ENCODE measurements at regions not wholly inside any gene's neighbourhood (a gene's known extent, or its start where the extent isn't known, plus 50 kb on each side); places are given as distances from the start of the nearest gene placed in this dataset.

DNA sequence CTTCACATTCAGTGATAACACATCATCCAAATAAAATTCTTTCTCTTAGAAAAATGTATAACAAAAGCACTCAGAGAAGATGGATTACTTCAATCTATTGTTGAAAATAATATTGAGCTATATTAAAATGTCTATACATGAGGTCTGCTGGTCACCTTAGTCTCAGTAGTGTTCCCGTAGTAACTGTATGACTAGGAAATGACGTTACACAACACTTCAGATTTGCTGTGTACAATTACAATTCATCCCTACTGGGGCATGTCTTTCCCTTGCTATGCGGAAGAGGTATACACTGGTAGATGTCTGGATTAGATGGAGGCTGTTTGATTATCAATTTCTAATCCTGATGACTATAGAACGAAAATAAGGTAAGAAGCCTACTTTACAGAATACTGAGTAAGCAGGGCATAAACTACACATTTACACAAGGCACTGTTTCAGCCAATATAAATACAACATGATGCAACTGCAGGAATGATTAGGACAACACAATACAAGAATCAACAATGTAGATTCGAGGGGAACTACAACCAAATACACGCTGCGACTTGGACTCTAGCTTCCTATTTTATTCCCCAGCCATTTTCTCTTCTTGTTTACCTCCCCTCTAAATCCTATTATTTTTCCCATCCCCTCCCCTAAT, 982.5 kb upstream of the CDH8 start:
- no peak for DNase-seq

DNA sequence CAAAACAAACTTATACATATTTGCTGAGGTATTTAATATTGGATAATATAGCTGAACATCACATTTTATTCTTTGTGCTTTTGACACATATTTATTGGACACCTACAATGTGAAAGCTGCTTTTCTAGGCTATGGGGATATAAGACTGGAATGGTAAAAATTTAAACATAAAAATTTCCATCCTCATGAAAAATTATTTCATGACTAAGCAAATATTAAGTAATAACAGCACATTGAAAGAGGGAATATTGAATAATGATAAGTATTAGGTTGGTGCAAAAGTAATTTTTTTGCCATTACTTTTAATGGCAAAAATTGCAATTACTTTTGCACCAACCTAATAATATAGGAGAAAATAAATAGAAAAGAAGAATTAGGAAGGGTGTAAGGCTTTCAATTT, 972.5 kb upstream of the CDH8 start:
- no peak for DNase-seq

DNA sequence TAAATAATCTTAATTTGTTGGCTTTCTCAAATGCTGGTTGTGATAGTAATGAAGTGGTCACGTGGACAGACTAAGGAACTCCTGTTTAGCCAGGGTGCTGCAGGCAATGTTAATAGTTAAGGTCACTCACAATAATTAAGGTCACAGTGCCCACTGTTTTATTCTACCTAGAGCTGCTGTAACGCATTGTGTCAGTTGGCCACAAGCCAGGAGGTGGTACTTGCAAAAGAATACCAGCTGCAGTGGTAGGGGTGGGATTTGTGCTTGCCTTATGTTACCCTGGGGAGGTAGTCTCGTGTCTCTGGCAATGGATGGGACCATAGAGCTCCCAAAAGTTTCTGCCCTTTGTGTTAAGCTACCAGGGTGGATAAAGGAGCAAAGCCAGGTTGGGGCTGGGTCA, 969.1 kb upstream of the CDH8 start:
- DNase-seq, result no peak

DNA sequence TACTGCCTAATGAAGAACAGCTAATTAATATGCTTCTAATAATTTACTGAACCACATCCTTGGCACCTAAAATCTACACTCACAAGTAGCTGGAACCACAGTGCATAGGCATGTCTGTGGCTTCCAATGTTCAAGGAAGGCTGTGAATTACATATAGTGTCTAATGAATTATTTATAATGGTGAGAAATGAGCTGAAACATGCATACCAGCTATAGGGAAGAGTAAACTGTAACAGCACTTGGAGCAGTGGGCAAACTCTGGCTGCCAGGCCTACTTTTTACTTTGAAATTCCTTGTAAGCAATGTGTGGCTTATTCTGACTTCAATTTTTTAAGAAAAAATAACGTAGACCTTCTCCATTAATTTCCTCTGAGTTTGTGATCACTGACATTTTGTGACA, 953.2 kb upstream of the CDH8 start:
- DNase-seq, result no peak

DNA sequence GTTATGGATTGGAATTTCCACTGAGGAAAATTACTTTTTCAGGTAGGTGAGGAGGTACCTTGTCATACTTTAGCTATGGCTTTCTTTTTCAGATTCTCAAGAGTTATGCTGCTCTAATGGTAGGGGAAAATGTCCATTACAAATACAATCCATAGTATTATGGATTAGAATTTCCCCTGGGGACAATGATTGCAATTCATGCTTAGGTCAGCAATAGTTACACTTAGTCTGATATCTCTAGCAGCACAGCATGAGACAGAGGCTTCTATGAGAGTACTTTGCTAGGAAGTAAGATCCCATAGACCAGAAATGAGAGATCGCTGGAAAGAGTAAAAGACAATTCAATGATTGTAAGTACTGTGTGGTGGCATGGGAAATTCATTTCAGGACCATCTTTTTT, 949.5 kb upstream of the CDH8 start:
- no peak for DNase-seq

DNA sequence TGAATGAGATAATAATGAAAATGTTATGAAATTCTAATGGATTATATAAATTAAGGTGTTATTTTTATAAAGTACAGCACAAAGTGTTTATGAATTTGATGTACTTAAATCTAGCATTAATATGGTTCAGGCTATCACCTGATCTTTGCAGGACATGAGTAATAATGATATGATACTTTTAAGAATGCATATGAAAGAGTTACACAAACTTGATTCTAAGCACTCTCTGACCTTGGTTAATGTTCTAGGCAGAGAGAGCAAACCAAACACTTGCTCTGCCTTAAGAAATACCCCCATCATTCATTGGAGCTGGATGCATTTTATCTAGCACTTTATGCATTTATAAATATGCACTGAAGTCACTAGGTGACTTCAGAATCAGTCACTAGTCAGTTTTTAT, 942.2 kb upstream of the CDH8 start:
- DNase-seq, result no peak

DNA sequence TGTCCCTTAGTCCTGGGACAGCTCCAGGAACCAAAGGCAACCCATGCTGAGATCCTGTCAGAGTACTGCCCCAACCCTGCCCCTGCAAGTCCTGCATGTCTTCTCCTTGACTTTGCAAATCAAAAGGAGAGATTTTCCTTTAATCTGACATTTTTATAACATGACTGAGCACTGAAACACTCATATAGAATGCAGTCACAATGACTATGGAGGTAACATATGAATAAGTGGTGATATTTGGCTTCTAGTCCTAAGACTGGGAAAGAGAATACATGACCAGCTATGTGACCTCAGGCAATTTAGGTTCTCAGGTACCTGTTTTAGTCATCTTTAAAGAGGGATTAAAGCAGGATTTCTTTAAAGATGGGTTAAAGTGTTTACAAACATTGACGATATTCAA, 941.6 kb upstream of the CDH8 start:
- DNase-seq, result no peak

DNA sequence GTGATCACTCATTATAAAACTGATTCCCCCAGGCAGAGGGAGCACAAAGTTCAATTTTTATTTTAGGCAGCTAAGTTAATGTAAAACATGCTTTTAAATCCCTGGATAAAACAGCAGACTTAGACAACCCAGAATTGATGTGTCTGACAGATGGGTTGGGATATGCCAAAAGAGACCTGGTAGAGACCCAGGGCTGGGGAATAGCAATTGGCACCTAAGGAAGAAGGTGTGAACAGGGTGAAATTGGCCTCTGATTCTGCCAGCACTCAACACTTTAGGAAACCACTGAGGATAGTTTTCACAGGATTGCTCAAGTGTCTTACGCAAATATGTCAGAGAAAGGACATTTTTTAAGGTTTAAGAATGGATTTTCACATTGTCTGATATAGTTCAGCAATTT, 938.2 kb upstream of the CDH8 start:
- DNase-seq, result no peak

DNA sequence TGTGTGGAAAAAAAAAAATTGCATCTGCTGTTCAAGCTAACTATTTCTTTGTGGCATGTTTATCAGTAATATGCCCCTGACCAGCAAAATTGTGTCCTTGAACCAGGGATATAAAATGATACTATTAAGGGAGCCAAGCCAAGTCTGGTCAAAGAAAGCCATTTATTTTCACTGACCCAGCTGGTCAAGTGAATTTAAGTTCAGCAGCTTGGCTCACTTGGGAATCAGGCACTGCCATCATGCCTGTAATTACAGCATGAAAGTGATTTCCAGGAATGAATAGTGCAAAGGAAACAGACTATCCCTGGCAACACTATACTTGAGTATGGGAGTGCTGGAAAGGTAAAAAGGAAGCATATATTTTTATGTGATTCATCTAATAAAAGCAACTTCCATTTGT, 934.6 kb upstream of the CDH8 start:
- DNase-seq, result no peak

DNA sequence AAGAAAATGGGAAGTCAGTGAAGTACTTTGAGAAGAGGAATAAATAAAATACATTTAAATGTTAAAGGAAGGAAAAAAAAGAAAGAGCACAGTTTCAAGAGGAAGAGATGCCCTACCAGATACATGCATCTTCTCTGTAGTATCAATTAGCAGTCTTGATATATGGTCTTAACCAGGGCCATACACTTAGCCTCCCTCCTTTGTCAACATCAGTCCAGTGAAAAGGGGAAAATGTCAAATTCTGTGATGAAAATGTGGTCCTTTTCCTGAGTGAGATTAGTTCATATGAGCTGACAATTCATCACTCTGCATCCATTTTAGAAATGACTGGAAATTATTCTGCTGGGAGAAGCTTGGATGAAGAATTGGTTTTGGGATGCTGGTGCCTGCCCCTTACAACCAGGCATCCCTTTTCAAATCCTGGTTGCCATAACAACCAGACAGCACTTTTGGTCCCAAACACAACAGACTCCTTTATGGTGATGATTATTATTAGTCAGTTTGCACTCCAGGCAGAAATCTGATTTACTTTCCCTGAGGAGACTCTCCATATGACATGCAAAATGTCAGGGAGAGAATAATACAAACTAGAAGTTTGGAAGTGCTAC, 933.6 kb upstream of the CDH8 start:
- DNase-seq, result no peak

DNA sequence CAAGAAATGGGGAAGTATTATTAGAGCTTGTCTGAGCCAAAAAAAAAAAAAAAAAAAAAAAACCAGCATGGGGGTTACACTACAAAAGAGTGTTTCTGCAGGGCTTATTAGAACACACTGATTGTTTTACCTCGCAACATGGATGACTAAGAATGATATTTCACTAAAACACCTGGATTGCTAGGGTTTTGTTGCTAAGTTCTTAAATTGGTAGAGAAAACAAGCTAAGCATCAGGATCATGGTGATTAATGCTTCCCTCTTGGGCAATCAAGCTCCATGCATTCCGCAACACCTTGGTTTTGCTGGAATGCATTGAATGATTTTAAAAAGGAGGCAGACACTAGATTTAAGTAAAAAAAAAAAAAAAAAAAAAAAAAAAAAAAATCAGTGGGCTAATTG, 931.4 kb upstream of the CDH8 start:
- no peak for DNase-seq

DNA sequence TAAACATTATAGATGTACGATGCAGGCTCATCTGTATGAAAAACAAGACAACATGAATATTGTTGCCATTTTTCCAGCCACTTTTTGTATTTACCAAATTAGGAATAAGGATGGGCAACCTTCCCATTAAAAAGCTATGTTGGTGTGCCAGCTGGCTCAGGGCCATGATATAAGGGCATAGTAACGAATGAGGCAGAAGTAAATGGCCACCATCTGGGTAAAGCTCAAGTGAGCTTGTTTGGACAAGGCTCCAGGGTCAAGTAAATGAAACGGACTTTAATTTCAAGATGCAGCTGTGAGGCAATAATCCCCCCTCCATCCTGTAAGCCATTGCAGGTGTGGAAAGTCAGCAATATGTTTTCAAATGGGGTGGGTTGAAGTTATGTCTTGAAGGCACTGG, 930.9 kb upstream of the CDH8 start:
- DNase-seq, result peak; percentile 15

DNA sequence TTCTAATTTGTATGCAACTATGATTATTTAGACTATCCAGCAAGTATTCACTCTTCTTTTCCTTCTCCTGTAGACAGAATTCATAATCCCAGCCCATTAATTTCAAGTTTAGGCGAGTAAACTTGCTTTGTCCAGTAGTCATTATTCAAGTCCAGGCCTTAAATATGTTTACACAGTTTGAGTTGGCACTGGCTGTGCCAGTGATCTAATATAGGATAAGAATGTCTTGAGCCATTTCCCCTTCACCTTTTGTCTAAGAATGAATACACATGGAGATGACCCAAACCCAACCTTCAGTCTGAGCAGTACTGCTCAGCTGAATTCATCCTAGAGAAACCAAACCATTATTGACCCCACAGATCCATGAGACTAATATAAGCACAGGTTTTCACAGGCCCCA, 930.4 kb upstream of the CDH8 start:
- no peak for DNase-seq

DNA sequence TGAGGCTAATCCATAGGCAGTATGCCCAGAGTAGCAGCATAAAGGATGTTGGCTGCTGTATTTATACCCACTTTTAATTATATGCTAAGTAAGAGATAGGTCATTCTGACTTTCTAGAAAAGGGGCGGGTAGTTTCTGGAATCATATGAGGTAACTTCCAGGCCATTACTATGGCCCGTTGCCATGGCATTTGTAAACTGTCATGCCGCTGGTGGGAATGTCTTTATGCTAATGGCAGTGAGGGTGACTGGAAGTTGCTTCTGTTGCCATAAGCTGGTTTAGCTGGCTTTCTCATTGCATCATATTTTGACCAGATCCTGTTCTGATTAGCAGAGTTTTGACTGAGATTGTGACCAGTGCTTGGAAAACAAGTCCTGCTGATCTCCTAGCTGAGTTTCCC, 929.6 kb upstream of the CDH8 start:
- DNase-seq, result no peak

DNA sequence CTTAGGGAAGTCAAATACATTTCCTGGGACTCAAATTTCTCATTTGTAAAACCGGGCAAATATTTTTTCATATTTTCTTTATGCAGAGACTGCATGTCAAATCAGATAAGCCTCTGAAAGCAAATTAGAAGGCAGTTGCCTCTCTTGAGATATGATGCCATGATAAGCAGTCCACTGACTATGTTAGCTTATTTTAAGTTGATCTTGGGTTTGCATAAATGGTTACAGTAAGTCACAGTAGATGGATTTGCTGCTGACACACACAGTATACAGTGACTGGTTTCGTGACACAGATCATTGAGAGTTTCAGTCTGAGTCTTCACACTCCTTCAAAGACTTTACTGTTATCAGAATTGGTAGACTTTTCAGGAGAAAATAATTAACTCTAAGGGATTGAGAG, 927.6 kb upstream of the CDH8 start:
- DNase-seq, result no peak

DNA sequence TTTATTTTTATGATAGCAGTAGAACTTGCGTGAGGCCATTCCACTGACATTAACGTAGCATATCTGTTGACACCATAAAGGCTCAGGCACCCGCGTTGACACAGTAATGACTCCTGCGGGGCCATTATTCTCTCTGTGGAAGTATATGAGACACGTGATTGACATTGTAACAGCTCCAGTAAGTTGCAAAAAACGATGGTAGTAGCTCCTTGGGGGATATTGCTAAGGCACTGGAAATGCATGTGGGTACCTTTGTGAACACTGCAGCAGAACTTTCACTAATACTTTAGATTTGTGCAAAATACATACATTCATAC, 918.8 kb upstream of the CDH8 start:
- DNase-seq, result no peak

DNA sequence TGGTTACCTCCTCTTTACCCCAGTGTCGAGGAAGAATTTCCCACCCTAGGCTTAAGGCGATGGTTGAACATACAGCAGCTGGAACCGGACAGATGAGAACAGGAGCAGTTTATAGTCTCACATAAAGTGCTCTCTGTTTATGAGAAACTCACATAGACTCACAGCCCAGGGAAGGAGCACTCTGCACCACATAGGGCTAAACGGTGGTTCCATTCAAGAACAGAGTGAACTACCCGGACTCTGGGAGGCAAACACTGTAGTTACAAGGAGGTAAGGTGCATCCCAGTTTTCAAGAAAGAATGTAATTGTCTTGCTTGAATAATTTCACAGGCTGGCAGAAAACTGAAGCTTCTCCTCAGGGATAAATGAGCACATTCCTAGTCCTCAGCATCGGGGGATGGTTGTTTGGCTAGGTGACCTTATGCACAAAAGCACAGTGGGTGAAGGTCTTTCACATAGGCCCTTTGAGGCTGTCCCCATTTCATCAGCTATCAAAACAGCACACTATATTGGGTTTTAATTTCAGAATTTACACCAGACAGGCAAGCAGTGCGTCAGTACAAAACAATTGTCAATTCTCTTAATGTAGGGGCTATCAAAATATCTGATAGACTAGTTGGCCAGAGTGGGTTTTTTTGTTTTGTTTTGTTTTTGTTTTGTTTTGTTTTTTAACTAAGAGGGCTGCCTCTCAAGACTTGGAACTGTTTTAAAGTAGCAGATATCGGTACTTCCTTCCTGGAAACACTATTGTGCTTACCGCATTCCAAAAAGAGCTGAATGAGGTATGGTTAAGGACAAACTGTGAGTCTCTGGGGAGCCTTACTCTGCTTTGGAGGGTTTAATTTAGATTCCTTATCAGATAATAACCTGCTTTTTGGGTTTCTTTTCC, 918.1 kb upstream of the CDH8 start:
- DNase-seq, result no peak

DNA sequence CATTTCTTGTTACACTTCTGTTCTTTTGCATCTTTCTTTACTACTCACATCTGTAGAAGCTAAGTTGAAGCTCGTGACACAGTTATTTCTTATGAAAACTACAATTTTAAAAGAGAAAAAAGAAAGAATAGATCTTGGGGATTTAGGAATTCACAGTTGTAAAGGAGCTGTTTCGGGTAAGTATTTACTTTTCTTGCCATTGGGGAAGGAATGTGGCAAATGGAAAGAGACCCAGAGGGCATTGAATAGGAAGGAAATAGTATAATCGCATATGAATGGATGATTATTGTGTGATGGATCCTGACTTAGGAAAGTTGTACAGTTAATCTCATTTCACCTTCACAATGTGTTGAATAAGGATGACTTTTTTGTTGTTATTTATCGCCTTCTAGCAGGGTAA, 914.1 kb upstream of the CDH8 start:
- no peak for DNase-seq

DNA sequence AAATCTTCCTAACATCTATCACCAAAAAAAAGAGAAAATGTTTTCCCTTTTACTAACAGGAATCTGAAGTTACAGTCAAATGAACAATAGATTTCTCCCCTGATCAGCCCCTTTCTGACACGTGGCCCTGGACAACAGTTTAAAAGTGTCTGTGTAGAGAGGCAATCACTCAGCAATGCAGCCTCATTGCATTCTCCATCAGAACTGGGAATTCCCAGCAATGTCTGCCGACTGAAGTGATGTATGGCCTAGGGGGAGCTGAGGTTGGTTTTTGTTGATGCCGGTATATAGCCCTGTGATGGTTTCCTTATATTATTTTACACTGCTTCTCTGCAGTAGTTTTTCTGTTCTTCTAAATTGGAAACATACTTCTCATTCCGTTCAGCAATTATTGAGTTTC, 904.3 kb upstream of the CDH8 start:
- DNase-seq, result no peak

DNA sequence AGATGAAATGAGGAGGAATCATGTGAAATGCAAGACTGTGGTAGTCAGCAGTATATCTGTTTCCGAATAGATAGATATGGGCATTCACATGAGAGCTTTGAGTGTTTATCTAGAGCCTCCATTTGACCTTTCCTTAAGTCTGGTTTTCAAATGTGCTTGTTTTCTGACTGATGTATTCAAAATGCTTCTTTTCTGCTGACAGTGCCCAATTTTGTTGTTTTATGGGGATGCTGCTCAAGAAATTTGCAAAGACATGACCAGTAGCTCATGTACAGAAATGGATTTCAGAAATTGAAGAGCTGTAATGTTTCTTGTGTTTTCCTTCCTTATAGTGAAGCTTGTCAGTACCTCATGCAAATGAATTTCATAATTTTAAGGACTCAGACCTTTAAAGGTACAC, 903.4 kb upstream of the CDH8 start:
- DNase-seq, result no peak

DNA sequence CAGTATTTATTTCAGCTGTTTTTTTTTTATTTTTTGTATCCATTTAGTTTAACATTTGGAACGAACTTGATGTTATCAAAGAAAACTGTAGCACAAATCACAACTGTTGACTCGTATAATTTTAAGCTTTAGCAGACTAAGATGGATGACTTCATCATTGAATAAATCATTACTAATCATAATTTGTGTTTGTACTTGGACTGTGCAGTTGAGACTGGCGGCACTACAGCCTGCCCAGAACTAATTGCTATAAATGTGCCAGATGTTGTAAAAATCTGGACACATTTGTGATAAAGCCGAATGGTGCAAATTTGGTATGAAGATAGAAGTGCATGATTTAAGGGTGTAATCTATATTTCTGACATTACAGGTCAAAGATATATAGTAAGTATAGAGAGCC, 897.7 kb upstream of the CDH8 start:
- DNase-seq, result no peak

DNA sequence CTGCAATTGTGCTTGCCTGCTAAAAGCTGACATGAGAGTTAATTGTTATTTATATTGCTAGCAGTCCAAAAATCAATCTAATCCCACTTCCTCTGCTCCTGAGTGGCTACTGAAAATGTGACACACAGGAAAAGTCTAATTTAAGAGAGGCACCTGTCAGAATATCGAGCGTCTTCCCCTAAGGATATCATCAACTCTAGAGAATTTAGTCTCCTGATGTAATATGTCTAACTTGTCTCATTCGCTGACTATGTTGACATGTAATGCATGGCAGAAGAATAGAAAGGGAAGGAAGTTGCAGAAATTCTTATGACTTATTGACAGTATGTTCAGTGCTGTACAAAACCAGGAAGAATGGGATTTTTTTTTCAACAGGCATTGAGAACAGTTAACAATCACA, 893.4 kb upstream of the CDH8 start:
- DNase-seq, result no peak

DNA sequence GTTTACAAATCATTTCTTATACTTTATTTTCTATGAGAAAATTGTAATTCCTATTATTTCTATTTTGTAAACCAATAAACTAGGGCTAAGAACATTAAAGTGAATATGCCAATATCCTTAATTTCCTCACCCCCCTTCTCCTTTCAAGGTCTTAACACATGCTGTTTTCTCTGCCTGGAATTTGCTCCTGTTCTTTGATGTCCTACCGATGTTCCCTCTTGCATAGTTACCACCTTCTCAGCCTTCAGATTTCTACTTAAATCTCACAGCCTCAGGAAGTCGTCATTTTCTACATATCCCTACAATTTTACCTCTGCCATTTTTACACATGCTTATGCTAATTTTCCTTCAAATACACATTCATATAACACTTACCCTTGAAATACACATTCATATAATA, 890.9 kb upstream of the CDH8 start:
- no peak for DNase-seq

DNA sequence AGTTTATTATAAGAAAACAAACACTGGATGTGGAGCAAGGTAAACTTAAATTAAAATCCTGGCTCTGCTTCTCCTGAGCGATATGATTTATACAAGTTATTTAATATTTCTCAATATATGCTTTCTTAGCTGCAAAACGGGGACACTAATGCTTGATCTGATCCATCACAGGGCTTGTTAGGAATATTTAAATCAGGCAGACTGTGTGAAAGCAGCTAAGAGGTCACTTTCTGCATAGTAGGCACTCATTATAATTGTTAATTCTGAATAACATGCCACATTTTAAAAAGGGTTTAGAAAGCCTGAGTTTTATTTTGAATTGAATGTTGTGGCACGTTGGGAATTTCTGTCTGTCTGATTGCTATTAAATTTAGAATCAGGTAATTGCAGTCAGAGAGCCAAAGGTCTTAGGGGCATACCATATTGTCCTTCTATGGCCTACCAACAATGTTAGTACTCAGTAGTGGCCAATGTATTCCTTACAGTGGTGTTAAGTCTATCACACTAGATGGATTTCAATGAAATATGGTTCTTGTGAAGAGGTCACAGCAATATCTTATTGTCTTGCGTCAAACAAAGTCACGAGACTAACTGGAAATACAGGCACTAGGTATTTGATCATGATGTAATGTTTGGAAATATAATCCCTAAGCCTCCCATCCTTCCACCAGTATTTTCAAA, 890.0 kb upstream of the CDH8 start:
- no peak for DNase-seq

Measured in NCI-H510A treated with DMSO at 0.1 percent for 48 hours (cell line).